Glomerular endothelial cell (primary cell): ENCODE measurements at regions not wholly inside any gene's neighbourhood (a gene's known extent, or its start where the extent isn't known, plus 50 kb on each side); places are given as distances from the start of the nearest gene placed in this dataset.

Experiments used
- DNase-seq: peaks from one replicate; pipeline ENCODE4 v3.0.0-alpha.2; 2011; ENCODE audit warnings: low read depth, low spot score; ENCODE audit errors: extremely low read depth

DNA sequence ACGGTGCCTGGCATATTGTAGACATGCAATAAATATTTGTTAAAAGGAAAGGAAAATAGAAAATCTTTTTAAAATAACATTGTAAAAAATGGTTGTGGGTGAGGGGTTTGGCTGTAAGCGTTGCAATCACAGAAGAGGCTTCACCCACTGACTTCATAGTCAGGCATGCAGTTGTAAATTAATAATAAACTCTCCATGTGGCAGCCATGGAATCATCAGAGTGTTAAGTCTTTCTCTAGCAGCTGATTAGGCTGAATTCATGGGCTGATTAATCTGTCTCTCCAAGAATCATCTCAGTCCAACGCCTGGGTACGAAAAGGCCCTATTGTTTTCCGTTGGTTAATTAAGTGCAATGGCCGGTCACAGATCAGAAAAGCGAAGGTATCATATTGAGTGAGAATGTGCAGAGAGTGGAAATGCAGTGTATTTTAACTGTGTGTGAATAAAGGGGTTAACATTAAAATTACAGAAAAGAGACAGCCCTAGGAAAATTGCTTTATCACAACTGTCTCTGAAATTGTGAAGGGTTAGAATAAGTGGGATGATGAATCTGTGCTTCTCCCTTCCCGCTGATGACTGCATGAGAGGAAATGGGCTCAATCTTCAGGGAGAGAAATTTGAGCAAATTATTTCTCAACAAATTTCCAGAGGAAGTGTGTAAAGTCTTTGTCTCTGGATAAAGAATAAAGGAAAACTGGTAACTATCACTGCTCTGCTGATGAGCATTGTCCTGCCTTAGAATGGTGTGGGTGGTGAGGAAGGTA, 269.0 kb downstream of the FAM76B start:
- DNase-seq = no peak

DNA sequence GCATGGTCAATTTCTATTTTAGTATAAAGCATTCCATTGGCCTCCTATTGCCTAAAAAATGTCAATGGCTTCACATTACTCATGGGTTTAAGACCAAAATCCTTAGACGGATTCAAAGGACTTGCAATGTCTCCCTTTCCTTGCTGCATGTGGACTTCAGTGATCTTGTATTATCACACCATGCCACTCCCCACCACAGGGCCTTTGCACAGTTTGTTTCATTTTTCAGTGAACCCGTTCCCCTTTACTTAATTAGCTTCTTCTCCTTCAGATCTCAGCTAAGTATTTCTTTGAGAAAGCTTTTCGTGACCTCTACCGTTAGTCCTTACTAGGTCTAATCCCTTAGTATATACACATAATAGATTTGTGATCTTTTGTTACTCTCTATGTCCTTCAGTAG, 269.7 kb downstream of the FAM76B start:
- DNase-seq = no peak

DNA sequence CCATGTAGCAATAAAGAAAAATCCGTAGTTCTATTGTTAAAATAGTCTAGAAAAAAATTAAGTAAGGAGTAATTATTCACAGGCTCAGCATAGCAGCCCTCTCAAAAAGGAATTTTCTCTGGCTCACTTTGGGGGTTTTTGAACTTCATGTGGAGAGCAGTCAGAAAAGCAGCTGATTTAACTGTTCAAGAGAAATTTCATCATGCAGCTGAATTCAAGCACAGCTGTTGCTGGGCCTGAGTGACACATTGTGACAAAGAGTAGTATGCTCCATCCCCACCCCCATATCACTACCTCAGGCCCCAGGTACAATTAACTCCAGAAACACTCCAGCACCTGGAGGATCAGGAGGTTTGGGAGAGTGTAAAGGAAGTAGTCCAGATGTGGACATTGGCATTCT, 272.1 kb downstream of the FAM76B start:
- no peak for DNase-seq

DNA sequence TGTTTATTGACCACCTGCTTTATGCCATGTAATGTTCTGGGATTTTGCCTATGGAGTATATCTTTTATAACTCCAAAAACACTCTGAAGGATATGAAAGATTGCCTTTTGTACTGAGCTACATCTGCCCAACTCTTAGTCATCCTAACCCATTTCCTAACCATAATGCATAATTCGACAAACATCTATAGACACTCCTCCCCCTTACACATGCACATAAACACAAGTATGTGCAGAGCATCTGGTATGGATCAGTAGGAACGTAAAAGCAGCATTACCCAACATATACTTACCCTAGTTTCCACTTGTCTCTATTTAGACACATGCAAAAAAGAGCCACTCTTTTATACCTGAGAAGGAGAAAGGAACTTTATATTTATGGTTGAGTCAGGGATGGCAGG, 272.8 kb downstream of the FAM76B start:
- no peak for DNase-seq

DNA sequence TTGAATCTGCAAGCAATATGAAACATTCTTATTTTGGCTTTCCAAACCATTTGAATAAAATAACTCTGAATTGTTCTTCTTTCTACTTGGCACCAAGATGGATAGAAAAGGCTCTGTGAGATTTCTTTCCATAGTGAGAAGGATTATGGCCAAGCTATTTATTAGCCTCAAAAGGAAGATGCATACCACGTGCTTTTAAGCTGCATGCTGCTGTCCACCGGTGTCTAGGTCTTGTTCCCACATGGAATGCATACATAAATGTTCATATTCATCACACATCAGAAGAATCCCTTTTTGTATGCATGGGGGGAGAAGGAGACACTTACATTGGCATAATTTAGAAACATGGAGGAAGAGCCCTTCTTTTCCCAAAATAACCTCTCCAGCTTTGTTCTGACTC, 273.4 kb downstream of the FAM76B start:
- DNase-seq = no peak

DNA sequence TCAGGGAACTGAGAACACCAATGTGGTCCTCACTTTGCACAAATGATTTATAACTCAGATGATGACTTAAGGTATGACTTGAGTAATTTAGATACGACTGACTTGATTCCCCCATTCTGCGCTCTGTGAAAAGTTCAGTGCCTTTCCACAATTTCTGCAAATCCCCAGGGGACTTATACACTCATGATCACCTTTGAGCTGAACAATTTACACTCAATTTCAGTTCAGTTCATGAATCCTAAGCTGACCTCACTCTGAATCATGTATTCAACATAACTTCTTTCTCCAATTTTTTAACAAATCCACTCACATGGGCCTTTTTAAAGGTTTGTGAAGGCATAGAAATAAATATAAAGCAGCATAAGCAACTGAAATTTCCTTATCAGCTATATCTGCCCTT, 274.2 kb downstream of the FAM76B start:
- no peak for DNase-seq

DNA sequence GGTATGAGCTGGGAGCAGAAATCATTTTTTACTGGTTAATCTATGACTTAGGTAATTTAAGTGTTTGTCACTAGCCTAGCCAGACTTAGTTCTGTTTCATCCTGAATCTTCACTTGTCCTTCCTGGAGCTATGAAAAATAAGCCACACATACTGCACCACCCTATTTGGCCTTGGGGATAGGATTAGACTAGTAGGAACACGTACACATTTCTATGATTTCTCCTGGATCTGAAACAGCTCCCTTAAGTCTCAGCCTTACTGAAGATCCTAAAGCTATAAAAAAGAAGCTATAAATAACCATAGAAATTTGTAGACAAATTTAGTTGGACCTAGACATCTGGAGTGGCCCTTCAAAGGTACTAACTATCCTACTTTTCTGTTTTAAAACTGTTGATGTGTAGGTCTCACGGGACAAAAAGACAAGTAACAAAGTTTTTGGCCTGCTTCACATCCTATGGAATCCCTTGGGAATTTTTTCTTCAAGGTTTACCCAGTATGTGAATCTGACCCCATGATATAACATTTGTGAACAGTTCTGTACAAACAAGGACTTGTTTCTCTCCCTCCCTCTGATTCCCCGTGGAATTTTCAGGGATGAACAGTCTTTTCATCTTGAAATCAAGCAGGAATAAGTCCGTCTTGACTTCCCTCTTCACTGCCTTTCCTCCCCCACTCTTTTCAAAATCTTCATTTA, 275.0 kb downstream of the FAM76B start:
- no peak for DNase-seq

DNA sequence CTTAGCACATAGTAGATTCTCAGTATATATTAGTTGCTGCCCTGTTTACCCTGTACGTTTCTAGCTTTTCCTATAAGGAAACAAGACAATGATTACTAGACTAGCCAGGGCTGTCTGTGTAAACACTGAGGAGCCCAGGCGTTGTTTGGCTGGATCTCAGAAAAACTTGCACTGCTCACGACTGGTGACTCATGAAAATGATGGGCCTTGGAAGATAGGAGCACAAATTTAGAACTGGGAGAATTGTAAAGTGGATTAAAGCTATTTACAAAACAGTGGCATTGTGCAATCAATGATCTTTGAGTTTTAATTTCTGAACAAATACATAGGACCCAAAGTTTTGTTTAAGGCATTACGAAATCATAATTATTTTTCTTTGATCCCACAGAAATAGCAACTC, 276.9 kb downstream of the FAM76B start:
- DNase-seq = no peak

DNA sequence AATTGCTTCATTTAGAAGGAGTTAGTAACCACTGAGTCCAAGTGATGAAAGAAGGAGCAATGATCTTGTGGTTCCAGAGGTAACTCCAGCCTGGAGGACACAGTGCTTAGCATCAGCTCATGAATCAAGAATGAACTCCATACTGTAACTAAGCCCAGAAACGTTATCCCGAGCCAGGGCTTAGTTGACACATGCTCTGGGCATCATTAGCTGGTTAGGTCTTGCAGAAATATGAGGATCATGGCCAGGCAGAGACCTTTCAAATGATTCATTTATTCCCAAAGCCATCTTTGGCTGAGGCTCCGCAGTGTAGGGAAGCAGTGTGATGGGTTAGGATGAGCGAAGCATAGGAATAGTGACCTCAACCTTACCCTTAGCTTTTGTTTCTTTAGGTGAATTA, 277.4 kb downstream of the FAM76B start:
- DNase-seq = no peak

DNA sequence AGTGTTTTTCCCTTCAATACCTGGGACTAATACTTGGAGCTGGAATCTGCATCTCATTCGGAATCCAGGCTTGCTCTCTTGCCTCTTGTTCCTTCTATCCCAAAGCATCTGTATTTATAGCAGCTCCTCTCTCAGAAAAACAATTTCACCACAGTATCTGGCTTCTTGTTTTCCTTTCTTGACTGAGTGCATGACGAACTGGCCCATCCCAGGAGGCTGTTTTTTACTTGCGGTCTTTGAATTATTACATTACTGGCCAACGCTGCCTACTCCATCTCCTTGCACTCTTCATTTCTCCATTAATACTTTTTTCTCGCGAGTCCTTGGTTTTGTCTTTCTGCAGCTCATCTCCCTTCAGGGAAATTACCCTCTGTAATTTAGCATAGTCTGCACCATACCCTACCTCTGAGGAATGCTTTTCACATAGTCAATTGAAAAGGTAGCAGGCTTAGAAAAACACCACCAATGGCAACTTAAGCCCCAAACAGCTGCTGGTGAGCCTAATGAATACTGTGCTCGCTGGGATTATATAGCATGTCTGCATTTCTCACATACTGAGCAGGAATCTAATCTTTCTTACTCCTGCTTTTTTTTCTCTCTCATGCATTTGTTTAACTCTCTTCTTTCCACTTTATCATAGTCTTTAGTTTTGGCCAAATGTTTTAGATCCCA, 277.4 kb upstream of the SESN3 start:
- DNase-seq = no peak

DNA sequence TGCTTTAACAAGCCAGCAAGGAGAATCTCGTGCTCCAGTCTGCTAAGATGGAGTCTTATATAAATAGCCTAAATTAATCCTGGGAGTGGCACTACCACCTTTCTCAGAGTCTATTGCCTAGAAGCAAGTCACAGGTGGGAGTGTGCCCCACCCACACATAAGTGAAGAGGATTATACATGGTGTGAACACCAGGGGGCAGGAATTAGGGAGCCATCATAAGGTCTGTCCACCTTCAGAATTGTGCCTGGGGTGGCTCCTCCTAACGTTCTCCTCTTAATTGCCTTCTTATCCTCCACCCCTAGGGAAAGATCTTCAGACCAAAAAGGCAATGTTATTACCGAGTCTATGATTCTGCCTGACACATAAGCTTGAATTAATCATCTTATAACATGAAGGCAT, 276.8 kb upstream of the SESN3 start:
- DNase-seq = no peak

DNA sequence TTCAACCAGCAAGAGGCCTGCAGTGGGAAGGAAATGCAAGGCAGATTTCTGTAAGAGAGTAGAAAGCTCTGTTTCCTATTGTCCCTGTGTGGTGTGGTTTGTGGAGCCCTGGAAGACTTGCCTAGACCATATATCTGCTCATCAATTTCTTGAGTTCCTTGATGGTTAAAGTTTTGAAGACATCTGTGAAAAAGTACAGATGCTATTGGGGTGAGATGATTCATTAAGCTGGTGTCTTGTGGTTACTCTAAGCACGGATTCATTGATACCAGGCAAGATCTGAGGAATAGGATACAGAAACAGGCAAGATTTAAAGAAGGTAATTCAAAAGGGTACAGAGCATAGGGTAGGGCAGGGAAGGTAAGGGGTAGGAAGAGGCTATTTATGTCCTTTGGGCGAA, 275.8 kb upstream of the SESN3 start:
- no peak for DNase-seq

DNA sequence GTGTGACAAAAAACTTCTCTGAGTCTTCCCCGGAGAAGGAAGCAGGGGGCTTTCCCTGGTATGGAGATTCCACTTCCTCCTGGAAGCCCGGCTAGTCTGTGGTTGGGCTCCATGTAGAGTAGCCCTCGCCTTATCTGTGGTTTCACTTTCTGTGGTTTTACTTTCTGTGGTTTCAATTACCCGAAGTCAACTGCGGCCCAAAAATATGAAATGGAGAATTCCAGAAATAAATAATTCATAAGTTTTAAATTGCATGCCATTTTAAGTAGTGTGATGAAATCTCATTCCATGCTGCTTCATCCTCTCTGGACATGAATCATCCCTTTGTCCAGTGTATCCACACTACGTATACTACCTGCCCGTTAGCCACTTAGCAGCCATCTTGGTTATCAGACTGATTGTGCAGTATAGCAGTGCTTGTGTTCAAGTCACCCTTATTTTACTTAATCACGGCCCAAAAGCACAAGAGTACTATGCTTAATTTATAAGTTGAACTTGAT, 275.0 kb upstream of the SESN3 start:
- no peak for DNase-seq

DNA sequence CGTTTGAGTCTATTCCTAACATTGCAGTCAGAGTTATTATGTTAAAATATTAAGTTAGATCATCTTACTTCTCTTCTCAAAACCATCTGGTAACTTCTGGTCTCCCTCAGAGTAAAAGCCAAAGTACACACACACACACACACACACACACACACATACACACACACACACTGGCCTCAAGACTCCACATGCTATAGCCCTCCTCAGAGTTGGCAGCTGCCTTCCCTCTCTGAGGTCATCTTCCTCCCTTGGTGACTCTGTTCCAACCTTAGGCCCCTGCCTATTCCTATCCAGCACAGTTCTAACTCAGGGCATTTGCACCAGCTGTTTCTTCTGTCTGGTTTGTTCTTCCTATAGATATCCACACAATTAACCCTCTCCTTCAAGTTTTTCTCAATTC, 272.0 kb upstream of the SESN3 start:
- DNase-seq = no peak

DNA sequence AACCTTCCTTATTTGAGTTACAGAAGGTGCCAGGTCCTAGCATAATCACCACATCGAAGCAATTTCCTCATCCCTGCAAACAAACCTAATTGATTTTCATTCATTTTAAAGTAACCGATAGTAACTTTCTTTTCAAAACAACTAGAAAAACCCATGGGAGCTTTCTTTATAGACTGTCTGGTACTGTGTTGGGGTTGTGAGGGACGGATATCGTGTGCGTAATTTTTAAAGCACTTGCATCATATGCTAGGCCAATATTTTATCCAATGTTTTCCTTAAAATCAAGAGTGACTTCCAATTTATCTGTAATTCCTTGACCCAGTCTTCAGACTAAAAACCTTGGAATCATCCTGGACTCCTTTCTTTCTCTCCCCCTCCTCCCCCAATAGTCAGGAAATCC, 271.5 kb upstream of the SESN3 start:
- DNase-seq = no peak

DNA sequence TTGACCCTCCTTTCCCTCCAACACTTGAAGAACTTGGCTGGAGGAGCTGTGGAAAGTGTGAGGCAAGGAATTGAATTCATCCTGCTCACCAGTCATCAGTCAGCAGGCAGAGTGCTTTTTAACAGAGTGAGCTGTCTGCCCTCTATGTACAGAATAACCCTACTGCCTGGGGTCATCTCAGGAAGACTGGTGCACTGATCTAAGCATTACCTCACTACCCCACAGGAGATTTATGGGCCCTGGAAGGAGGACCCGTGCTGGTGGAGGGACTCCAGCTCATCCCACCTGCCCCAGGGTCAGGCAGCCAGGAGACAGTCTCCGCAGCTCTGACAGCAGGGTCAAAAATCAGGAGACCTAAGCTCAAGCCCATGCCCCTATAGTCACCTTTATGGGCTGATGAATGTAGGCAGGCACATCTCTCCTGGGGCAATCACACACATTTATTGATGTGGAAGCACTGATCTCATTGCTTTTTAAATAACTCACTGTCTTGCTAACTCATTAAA, 270.8 kb upstream of the SESN3 start:
- DNase-seq = no peak

DNA sequence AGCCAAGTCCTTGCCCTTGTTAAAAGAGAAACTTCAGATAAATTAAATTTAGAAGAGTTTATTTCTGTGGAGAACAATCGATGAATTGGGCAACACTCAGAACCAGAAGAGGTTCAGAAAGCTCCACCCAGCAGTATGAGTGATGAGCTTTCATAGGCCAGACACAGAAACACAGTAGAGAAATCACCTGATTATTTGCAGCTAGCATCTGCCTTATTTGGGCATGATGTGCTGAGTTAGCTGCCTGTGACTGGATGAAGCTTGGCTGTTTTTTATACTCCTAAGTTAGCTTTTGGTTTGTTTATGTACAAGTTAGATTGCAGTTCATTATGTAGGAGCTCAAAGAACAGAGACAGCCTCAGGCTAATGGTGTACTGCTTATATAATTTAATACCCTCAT, 269.5 kb upstream of the SESN3 start:
- DNase-seq = no peak

DNA sequence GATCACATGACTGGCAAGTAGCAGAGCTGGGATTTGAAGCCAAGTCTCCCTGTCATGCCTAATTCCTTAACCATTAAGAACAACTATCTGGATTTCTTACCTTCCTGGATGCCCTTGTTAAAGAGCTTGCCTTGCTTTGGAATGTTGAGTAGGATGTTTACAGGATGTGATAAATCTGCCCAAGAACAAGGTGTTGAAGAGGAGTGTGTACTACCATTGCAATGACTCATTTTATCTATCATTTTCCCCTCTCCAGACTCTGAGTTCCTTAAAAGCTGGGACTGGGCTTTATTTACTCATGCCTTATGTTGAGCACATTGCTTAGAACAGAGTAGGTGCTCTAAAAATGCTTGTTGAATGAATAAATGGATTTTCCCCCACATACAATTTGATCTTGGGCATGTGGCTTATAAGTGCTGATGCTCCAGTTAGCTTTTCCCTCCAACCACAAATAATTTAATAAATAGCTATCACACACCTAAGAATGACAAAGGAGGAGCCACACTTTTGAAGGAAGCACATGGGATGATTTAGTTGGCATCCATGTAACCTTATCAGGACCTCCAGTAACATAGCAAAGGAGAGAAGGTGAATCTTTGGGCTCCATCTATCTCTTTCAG, 268.6 kb upstream of the SESN3 start:
- no peak for DNase-seq

DNA sequence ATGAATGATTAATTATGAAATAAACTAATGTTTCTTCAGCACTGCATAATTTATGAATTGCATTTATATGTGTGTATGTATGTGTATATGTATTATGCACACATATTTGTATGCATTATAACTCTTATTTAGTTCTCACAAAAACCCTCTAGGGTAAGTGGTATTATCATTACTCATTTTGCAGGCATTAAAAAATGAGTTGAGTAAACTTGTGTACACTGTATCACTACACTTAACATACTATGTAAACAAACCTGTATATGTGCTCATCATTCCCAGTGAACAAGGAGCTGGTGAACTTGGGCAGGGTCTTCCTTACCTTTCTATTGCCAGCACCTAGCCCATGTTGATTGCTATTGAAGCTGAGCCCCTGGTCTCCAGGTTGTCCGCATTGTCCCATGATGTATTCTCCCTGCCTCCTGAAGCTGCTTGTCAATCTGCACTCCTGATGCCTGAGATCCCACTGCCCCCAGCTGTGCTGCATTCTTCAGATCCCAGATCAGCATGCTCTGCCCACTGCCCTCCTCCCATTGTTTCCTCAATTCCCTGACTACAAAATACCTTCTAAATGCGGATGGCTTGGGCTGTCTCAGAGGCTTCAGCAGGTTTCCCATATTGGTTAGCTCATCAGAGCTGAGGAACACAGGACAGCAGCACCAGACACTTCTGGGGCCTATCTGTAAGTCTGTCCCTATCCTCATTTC, 267.9 kb upstream of the SESN3 start:
- no peak for DNase-seq

DNA sequence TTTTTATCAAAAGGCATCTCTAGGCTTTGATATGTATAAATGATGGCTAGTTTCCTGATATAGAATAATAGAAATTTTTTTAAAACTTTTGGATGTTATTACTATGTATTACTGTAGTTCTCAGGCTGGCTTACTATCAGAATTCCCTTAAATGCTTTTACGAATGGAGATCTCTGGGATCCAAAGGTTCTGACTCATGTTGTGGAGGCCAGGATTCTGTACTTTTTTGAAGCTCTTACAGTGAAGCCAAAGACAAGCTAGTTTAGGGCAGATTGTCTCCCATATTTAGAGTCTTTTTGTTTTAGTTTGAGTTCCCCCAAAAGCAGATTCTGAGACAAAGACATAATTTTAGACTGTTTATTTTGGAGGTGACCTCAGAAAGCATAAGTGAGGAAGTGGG, 265.9 kb upstream of the SESN3 start:
- no peak for DNase-seq

DNA sequence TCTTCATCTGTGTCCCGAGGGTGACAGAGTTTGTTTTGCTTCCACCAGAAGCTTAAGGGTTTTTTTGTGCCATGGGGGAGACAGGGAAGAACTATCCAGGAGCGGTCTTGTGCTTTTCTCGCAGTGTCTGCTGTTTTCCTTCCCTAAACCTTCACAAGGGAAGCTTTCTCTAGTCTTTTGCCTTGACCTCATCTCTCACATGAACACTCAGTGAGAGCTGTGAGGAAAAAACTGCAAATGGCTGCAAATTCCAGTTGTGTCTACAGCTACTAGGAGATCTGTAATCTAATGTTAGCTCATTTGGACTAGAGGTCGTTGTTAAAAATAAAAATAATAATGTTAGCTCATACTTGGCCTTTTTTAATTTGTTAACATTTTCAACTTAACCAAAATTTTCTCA, 264.7 kb upstream of the SESN3 start:
- no peak for DNase-seq
